ENCODE measurements at regions not wholly inside any gene's neighbourhood (a gene's known extent, or its start where the extent isn't known, plus 50 kb on each side); places are given as distances from the start of the nearest gene placed in this dataset.

DNA sequence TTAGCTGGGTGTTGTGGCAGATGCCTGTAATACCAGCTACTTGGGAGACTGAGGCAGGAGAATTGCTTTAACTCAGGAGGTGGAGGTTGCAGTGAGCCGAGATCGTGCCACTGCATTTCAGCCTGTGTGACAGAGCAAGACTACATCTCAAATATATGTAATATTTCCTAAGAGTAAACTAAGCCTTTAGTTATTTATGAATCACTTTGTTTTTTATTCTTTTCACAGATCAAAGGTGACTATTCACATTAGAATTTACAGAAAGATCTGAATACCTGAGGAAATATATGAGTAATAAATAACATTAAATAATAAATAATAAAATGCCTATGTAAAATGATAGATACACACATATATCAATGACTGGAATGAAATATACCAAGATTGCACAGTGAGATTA, 630.8 kb upstream of the IMPG1 start:
- no peak for TF ChIP-seq PAX8 (CRISPR knock-in tag; IDR thresholded peaks at IDR 0.05; ENCODE audit: borderline replicate concordance)
- TF ChIP-seq RAD21 (CRISPR knock-in tag; IDR thresholded peaks at IDR 0.05), result no peak
- TF ChIP-seq, protein P1, sequence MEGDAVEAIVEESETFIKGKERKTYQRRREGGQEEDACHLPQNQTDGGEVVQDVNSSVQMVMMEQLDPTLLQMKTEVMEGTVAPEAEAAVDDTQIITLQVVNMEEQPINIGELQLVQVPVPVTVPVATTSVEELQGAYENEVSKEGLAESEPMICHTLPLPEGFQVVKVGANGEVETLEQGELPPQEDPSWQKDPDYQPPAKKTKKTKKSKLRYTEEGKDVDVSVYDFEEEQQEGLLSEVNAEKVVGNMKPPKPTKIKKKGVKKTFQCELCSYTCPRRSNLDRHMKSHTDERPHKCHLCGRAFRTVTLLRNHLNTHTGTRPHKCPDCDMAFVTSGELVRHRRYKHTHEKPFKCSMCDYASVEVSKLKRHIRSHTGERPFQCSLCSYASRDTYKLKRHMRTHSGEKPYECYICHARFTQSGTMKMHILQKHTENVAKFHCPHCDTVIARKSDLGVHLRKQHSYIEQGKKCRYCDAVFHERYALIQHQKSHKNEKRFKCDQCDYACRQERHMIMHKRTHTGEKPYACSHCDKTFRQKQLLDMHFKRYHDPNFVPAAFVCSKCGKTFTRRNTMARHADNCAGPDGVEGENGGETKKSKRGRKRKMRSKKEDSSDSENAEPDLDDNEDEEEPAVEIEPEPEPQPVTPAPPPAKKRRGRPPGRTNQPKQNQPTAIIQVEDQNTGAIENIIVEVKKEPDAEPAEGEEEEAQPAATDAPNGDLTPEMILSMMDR (CRISPR knock-in tag; IDR thresholded peaks at IDR 0.05), result no peak
- TF ChIP-seq, protein P2, sequence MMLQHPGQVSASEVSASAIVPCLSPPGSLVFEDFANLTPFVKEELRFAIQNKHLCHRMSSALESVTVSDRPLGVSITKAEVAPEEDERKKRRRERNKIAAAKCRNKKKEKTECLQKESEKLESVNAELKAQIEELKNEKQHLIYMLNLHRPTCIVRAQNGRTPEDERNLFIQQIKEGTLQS (CRISPR knock-in tag; IDR thresholded peaks at IDR 0.05), result no peak
- no peak for TF ChIP-seq TCF7L2 (IDR thresholded peaks at IDR 0.05; ENCODE audit: low read depth, low read length)
- TF ChIP-seq, protein P3, sequence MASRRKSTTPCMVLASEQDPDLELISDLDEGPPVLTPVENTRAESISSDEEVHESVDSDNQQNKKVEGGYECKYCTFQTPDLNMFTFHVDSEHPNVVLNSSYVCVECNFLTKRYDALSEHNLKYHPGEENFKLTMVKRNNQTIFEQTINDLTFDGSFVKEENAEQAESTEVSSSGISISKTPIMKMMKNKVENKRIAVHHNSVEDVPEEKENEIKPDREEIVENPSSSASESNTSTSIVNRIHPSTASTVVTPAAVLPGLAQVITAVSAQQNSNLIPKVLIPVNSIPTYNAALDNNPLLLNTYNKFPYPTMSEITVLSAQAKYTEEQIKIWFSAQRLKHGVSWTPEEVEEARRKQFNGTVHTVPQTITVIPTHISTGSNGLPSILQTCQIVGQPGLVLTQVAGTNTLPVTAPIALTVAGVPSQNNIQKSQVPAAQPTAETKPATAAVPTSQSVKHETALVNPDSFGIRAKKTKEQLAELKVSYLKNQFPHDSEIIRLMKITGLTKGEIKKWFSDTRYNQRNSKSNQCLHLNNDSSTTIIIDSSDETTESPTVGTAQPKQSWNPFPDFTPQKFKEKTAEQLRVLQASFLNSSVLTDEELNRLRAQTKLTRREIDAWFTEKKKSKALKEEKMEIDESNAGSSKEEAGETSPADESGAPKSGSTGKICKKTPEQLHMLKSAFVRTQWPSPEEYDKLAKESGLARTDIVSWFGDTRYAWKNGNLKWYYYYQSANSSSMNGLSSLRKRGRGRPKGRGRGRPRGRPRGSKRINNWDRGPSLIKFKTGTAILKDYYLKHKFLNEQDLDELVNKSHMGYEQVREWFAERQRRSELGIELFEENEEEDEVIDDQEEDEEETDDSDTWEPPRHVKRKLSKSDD (CRISPR knock-in tag; IDR thresholded peaks at IDR 0.05; ENCODE audit: low read depth), result no peak

Data from HepG2 (cell line).